Amygdala (tissue), 56 donors: ENCODE measurements at regions not wholly inside any gene's neighbourhood (a gene's known extent, or its start where the extent isn't known, plus 50 kb on each side); places are given as distances from the start of the nearest gene placed in this dataset.

Source experiments
- DNase-seq, 56 donors: peaks; one replicate each; lab custom pipeline; 2025; lab: John Stamatoyannopoulos, UW

GRCh38 chr1:5376538-5377247, 615.5 kb downstream of the NPHP4 start:
- DNase-seq, result no peak

- no peak for DNase-seq
These were observed 616.7 kb downstream of the NPHP4 start for GRCh38 chr1:5375481-5375880.

GRCh38 chr1:5374192-5374591, 618.0 kb downstream of the NPHP4 start:
- no peak for DNase-seq

GRCh38 chr1:5373281-5373680, 618.9 kb downstream of the NPHP4 start:
- DNase-seq, result no peak

- DNase-seq, result no peak
These were observed 621.0 kb downstream of the NPHP4 start for GRCh38 chr1:5371270-5371669.

- DNase-seq, result no peak
These were observed 621.9 kb downstream of the NPHP4 start for GRCh38 chr1:5370311-5370710.

GRCh38 chr1:5369223-5369622, 623.0 kb downstream of the NPHP4 start:
- no peak for DNase-seq

GRCh38 chr1:5368201-5368600, 624.0 kb downstream of the NPHP4 start:
- DNase-seq, result no peak

GRCh38 chr1:5367306-5367705, 624.9 kb downstream of the NPHP4 start:
- no peak for DNase-seq

- DNase-seq, result no peak
These were observed 626.5 kb downstream of the NPHP4 start for GRCh38 chr1:5365751-5366150.

GRCh38 chr1:5364591-5364990, 627.6 kb downstream of the NPHP4 start:
- no peak for DNase-seq

GRCh38 chr1:5354681-5355080, 637.5 kb downstream of the NPHP4 start:
- no peak for DNase-seq

- DNase-seq, result no peak
These were observed 640.9 kb downstream of the NPHP4 start for GRCh38 chr1:5351366-5351765.

- no peak for DNase-seq
These were observed 642.7 kb downstream of the NPHP4 start for GRCh38 chr1:5349526-5349925.

- peak in 4 of 56 donors; percentile 1 to 9 (median 2) for DNase-seq
These were observed 643.3 kb downstream of the NPHP4 start for GRCh38 chr1:5348732-5349465.

- DNase-seq, result no peak
These were observed 644.5 kb downstream of the NPHP4 start for GRCh38 chr1:5347726-5348125.

- no peak for DNase-seq
These were observed 646.7 kb downstream of the NPHP4 start for GRCh38 chr1:5345556-5345955.

- DNase-seq, result no peak
These were observed 648.8 kb downstream of the NPHP4 start for GRCh38 chr1:5343256-5344020.

GRCh38 chr1:5342830-5343229, 649.4 kb downstream of the NPHP4 start:
- no peak for DNase-seq

- DNase-seq, result no peak
These were observed 650.1 kb downstream of the NPHP4 start for GRCh38 chr1:5342172-5342571.

- no peak for DNase-seq
These were observed 650.8 kb downstream of the NPHP4 start for GRCh38 chr1:5341471-5341870.
